Glutamatergic neuron (in vitro differentiated cells): ENCODE measurements at regions not wholly inside any gene's neighbourhood (a gene's known extent, or its start where the extent isn't known, plus 50 kb on each side); places are given as distances from the start of the nearest gene placed in this dataset.

Experiments
- DNase-seq: peaks from one replicate; pipeline ENCODE4 v3.0.0; 2022
- H3K27ac Mint-ChIP-seq: one replicate; pipeline ENCODE4 v1.8.0; 2020; ENCODE audit warnings: mild to moderate bottlenecking, mixed read lengths, inconsistent platforms; ENCODE audit not compliant: unreplicated experiment
- H3K27me3 Mint-ChIP-seq: one replicate; pipeline ENCODE4 v1.8.0; 2020; ENCODE audit warnings: mild to moderate bottlenecking, moderate library complexity, mixed read lengths, inconsistent platforms; ENCODE audit not compliant: unreplicated experiment
- H3K36me3 Mint-ChIP-seq: one replicate; pipeline ENCODE4 v1.8.0; 2020; ENCODE audit warnings: mild to moderate bottlenecking, mixed read lengths, inconsistent platforms; ENCODE audit not compliant: unreplicated experiment
- H3K4me1 Mint-ChIP-seq: one replicate; pipeline ENCODE4 v1.8.0; 2020; ENCODE audit warnings: mild to moderate bottlenecking, low read depth, mixed read lengths, inconsistent platforms; ENCODE audit not compliant: unreplicated experiment
- H3K4me3 Mint-ChIP-seq: one replicate; pipeline ENCODE4 v1.8.0; 2020; ENCODE audit warnings: mild to moderate bottlenecking, mixed read lengths, inconsistent platforms; ENCODE audit not compliant: unreplicated experiment
- H3K9me3 Mint-ChIP-seq: one replicate; pipeline ENCODE4 v1.8.0; 2020; ENCODE audit warnings: mild to moderate bottlenecking, moderate library complexity, mixed read lengths, inconsistent platforms; ENCODE audit not compliant: unreplicated experiment
- TF ChIP-seq, protein P1 (sequence below): fragments of 200-600 bp; sonication (generic); IDR thresholded peaks from one replicate; pipeline ENCODE4 v1.5.0; 2021; ENCODE audit not compliant: partially characterized antibody, unreplicated experiment

- no peaks in the 10 kb centered on the region for H3K36me3 Mint-ChIP-seq
Observed at GRCh38 chr3:116994351-116994879, 284.8 kb downstream of the TUSC7 start.

DNA sequence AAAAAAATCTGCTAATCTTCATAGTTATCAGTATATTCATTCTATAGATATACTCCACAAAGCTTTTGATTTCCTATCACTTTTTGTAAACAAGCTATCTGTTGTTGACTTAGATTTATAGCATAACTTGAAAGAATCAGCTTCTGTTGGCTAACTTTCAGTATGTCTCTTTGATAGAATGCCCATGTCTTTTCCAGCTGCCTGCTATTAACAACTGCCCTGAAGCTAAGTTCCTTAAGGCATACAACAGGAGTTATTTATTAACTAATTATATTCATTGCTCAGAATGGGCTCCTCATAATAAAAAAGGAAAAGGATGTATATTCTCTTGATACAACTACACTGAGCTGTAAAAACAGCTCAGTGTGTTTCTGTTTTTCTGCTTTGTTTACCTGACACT, 293.9 kb downstream of the TUSC7 start:
- Mint-ChIP-seq H3K4me1 (no peaks in the 10 kb centered on the region), H3K27ac (no peak overlapping the region), H3K4me3 (no peak overlapping the region), H3K9me3 (no peaks in the 10 kb centered on the region), H3K36me3 (no peaks in the 10 kb centered on the region), H3K27me3 (no peaks in the 10 kb centered on the region)
- no peak for DNase-seq
- TF ChIP-seq, protein P1, sequence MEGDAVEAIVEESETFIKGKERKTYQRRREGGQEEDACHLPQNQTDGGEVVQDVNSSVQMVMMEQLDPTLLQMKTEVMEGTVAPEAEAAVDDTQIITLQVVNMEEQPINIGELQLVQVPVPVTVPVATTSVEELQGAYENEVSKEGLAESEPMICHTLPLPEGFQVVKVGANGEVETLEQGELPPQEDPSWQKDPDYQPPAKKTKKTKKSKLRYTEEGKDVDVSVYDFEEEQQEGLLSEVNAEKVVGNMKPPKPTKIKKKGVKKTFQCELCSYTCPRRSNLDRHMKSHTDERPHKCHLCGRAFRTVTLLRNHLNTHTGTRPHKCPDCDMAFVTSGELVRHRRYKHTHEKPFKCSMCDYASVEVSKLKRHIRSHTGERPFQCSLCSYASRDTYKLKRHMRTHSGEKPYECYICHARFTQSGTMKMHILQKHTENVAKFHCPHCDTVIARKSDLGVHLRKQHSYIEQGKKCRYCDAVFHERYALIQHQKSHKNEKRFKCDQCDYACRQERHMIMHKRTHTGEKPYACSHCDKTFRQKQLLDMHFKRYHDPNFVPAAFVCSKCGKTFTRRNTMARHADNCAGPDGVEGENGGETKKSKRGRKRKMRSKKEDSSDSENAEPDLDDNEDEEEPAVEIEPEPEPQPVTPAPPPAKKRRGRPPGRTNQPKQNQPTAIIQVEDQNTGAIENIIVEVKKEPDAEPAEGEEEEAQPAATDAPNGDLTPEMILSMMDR: no peak

More at GRCh38 chr3:116994351-116994879, 284.8 kb downstream of the TUSC7 start:
- no peak for DNase-seq
- Mint-ChIP-seq H3K27me3 (no peaks in the 10 kb centered on the region), H3K27ac (no peak overlapping the region), H3K4me1 (no peaks in the 10 kb centered on the region), H3K9me3 (no peaks in the 10 kb centered on the region), H3K4me3 (no peak overlapping the region)
- TF ChIP-seq, protein P1: no peak

DNA sequence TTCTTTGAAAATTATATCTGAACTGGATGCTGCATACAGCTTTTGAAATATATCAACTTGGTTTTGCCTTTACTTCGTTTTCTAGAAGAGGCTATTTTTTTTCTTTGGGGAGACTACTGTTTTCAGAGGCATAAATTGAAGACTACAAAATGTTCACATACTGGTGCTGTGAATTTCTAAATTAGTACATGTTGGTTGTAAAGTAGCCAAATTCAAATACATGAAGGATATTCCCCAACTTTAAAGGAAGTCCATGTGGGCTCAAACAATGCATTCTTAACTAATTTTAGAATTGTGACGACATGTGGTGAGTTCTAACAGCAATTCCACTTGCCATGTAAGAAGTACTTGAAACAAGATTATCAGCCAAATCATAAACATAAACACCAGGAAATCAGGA, 295.7 kb downstream of the TUSC7 start:
- DNase-seq: no peak
- Mint-ChIP-seq H3K36me3 (no peaks in the 10 kb centered on the region), H3K9me3 (no peaks in the 10 kb centered on the region), H3K4me3 (no peak overlapping the region), H3K27ac (no peak overlapping the region), H3K27me3 (no peaks in the 10 kb centered on the region), H3K4me1 (no peaks in the 10 kb centered on the region)
- TF ChIP-seq, protein P1: no peak

GRCh38 chr3:117005911-117006522, 296.4 kb downstream of the TUSC7 start:
- Mint-ChIP-seq H3K4me3 (no peak overlapping the region), H3K36me3 (no peaks in the 10 kb centered on the region), H3K4me1 (no peaks in the 10 kb centered on the region), H3K27me3 (no peaks in the 10 kb centered on the region), H3K27ac (no peak overlapping the region), H3K9me3 (no peaks in the 10 kb centered on the region)
- TF ChIP-seq, protein P1: no peak
- DNase-seq: no peak

DNA sequence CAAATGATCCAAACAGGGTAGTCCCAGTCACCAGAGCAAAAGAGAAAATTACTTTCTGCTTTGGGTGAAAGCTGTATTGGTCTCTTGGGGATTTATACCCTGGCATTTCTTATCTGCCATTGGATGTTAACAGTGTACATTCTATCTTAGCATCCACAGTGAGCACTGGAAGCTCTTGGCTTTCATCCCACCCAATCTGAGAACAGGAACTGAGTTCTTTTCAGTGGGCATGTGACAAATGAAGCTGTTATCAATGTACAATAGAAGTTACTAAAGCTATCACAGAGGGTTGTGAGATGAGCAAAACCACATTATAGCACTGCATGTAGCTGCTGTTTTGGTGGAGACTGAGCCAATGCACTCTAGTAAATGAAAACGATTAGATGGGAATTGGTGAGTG, 300.7 kb downstream of the TUSC7 start:
- Mint-ChIP-seq H3K36me3 (no peaks in the 10 kb centered on the region), H3K9me3 (no peaks in the 10 kb centered on the region), H3K27ac (no peak overlapping the region), H3K27me3 (no peaks in the 10 kb centered on the region), H3K4me1 (peaks cover 3% of the 10 kb centered on the region), H3K4me3 (no peak overlapping the region)
- DNase-seq: no peak
- TF ChIP-seq, protein P1: no peak
